ENCODE measurements at regions not wholly inside any gene's neighbourhood (a gene's known extent, or its start where the extent isn't known, plus 50 kb on each side); places are given as distances from the start of the nearest gene placed in this dataset.
A peak's percentile ranks its signal among the peaks of the same experiment; 100 is the strongest.

GRCh38 chr3:72258361-72259141 lies 473.6 kb upstream of the PROK2 start:
- Histone ChIP-seq H4K91ac (ENCODE audit: insufficient read length, low read depth, low read length) (no peak overlapping the region), H2AFZ (ENCODE audit: low read length) (no peak overlapping the region), H3K27me3 (ENCODE audit: insufficient read depth, low read length) (no peaks in the 10 kb centered on the region), H3K4ac (ENCODE audit: low read depth, low read length) (no peak overlapping the region), H3K79me2 (ENCODE audit: insufficient read depth, low read length) (no peaks in the 10 kb centered on the region), H2BK15ac (ENCODE audit: low read depth, low read length) (no peak overlapping the region), H2BK5ac (ENCODE audit: insufficient read length, low read length) (no peak overlapping the region), H3K23me2 (ENCODE audit: insufficient read length, low read depth, low read length, poor library complexity, severe bottlenecking) (no peaks in the 10 kb centered on the region), H3K9ac (ENCODE audit: extremely low read depth, insufficient read length, low read length) (no peak overlapping the region), H4K5ac (ENCODE audit: insufficient read length, low read depth, low read length) (no peak overlapping the region), H4K20me1 (ENCODE audit: control insufficient read depth, insufficient read depth, insufficient read length) (no peaks in the 10 kb centered on the region), H2AK5ac (ENCODE audit: insufficient read length, low read length) (no peak overlapping the region), H3K14ac (ENCODE audit: insufficient read depth, low read length) (no peak overlapping the region; the same call in 1 of the 2 replicates), H3T11ph (ENCODE audit: low read length) (no peak overlapping the region), H2BK120ac (ENCODE audit: low read depth, low read length, poor library complexity, severe bottlenecking) (no peak overlapping the region), H2BK12ac (ENCODE audit: insufficient read length, low read depth, low read length) (no peak overlapping the region), H3K9me3 (ENCODE audit: control insufficient read depth, low read depth, low read length) (no peaks in the 10 kb centered on the region), H3K4me1 (ENCODE audit: insufficient read depth, low read length) (peaks cover 5% of the 10 kb centered on the region; the same call in 1 of the 2 replicates), H3K23ac (ENCODE audit: insufficient read length, low read depth, low read length) (no peak overlapping the region), H4K8ac (replicated peaks; ENCODE audit: insufficient read length, low read depth, low read length) (no peak overlapping the region), H3K56ac (ENCODE audit: insufficient read length, low read depth, low read length) (no peak overlapping the region), H2BK20ac (ENCODE audit: low read depth, low read length, poor library complexity, severe bottlenecking) (no peak overlapping the region), H3K79me1 (ENCODE audit: insufficient read depth, low read depth, low read length, poor library complexity, severe bottlenecking) (no peaks in the 10 kb centered on the region), H3K27ac (ENCODE audit: insufficient read length, low read depth, low read length) (no peak overlapping the region), H3K4me2 (ENCODE audit: insufficient read depth, insufficient read length, low read length) (no peak overlapping the region), H3K18ac (ENCODE audit: insufficient read length, low read depth, low read length) (no peak overlapping the region)
- no peaks in the 10 kb centered on the region for H3K36me3 Mint-ChIP-seq (ENCODE audit: insufficient read depth in 1 of 3, low read depth in 3 of 3)
- peaks cover 5% of the 10 kb centered on the region for H3K27me3 Mint-ChIP-seq (ENCODE audit: low read depth)
- H3K27ac Mint-ChIP-seq: peak overlapping the region in 2 of 3 experiments; percentile 2 to 78; a peak in 3 of 7 replicates
- peaks cover 23 to 27% of the 10 kb centered on the region in 2 experiments for H3K4me1 Mint-ChIP-seq
- H3K4me3 Mint-ChIP-seq: peak overlapping the region in 1 of 2 experiments; percentile 21; a peak in 2 of 5 replicates
- DNase-seq: no peak
- no CpG with 5 or more reads among the region's 17 CpGs for WGBS (ENCODE audit: extremely low coverage, insufficient read length, low lambda C conversion rate)
- TF ChIP-seq CTCF (conservative IDR thresholded peaks at IDR 0.05): no peak
- H3K9me3 Mint-ChIP-seq: no peaks in the 10 kb centered on the region

All from H9 (cell line).